ENCODE measurements at regions not wholly inside any gene's neighbourhood (a gene's known extent, or its start where the extent isn't known, plus 50 kb on each side); places are given as distances from the start of the nearest gene placed in this dataset.

DNA sequence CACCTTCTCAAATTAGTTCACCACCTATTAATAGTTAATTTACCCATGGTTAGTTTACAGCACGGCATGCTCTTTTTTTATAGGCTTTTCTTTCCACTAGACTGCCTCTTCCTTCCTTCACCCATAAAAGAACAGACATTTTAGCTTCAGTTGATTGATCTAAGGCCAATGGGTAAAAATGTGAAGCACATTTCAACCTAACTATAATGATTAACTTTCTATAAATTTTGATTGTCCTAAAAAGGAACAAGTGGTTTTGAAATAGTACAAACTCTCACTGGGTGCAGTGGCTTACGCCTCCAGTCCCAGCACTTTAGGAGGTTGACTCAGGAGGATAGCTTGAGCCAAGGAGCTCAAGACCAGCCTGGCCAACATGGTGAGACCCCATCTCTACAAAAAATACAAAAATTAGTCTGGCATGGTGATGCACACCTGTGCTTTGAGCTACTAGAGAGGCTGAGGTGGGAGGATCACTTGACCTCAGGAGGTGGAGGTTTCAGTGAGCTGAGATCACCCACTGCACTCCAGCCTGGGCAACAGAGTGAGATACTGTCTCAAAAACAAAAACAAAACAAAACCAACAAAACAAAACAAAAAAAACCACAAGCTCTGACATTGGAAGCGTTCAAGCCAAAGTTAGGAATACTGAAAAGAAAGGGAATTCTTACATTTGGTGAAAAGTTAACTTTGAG is 89.9 kb upstream of the FAT1 start:
- DNase-seq (ENCODE audit: low read depth): no peak
- TF ChIP-seq, protein P1, sequence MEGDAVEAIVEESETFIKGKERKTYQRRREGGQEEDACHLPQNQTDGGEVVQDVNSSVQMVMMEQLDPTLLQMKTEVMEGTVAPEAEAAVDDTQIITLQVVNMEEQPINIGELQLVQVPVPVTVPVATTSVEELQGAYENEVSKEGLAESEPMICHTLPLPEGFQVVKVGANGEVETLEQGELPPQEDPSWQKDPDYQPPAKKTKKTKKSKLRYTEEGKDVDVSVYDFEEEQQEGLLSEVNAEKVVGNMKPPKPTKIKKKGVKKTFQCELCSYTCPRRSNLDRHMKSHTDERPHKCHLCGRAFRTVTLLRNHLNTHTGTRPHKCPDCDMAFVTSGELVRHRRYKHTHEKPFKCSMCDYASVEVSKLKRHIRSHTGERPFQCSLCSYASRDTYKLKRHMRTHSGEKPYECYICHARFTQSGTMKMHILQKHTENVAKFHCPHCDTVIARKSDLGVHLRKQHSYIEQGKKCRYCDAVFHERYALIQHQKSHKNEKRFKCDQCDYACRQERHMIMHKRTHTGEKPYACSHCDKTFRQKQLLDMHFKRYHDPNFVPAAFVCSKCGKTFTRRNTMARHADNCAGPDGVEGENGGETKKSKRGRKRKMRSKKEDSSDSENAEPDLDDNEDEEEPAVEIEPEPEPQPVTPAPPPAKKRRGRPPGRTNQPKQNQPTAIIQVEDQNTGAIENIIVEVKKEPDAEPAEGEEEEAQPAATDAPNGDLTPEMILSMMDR (IDR thresholded peaks at IDR 0.05; ENCODE audit: insufficient read depth, low read length): no peak

DNA sequence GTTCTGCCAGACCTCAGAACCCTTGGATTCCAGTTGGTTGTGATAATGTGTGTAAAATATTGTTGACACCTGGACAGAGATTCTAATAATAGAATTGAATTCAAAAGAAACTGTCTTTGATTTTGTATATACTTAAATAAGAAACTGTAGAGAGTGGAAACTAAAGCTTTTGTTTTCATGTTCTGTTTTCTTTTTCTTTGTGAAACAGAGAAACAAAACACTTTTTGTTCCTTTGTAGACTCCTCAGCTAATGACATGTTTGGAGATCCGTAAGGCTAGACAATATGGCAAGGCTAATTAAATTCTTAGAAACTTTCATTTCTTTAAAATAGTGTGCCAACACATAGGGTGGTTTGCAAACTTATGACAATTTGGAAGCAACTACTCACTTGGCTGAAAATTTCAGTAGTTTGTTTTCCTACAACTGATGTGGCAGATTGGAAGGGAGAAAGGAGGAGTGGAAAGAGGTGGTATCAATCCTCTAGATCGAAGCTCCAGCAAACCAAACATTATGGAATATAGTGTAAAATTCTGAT is 90.9 kb upstream of the FAT1 start:
- DNase-seq (ENCODE audit: low read depth): no peak
- no peak overlapping the region for H3K4me3 ChIP-seq (ENCODE audit: low read depth, low read length)
- TF ChIP-seq, protein P1 (IDR thresholded peaks at IDR 0.05; ENCODE audit: insufficient read depth, low read length): no peak

More for the DNA sequence above, 89.9 kb upstream of the FAT1 start:
- no peak overlapping the region for H3K4me3 ChIP-seq (ENCODE audit: low read depth, low read length)

DNA sequence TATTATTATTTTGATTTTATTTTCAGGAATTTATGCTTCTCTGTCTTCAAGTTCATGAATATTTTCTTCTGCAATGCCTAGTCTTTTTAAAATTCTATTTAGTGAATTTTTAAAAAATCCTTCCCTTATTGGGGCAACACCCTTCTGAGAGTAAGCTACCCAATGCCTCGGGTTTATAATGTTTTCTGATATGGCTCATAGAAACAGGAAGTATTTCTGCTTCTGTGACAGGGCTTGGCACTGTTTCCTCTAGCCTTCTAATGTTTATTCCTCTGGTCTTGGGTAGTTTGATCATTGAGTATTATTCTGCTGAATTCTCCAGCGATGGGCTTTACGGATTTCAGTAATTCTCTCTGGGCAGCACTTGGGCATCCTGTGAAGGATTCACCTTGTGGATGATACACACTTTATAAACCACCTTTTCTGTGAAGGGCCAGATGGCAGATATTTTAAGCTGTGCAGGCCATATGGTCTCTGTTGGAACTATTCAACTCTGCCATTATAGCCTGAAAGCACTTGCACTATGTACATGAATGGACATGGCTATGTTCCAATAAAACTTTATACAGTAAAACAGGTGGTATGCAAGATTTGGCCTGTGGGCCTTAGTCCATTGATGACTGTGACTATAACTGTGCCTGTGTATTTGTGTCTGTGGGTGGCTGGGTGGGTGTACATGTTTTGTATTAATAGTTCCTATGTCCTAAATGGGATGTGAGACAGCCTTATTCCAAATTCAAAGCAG is 95.9 kb upstream of the FAT1 start:
- no peak overlapping the region for H3K4me3 ChIP-seq (ENCODE audit: low read depth, low read length)
- no peak for DNase-seq (ENCODE audit: low read depth)
- TF ChIP-seq, protein P1 (IDR thresholded peaks at IDR 0.05; ENCODE audit: insufficient read depth, low read length): no peak

DNA sequence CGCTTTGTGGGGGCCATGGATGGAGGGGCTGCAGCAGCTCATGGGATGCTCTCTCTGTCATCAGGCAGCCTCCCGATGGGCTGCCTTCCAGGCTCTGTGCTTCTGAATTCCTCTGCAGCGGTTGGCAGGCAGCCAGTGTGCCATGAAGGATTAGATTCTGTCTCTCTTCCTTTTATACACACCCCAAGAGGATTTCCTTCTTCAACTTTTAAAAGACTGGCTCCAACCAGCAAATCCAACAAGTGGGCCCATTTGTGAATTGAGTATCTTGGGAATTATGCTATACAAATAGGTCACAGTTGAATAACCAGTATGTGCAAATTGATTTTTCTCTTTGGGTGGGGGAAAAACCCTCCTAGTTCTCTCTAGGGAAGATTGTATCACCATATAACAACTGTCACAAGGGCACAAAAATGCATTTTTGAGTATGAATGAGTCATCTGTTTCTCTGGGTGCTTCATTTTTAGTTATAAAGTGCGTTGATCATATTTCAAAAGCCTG is 96.8 kb upstream of the FAT1 start:
- TF ChIP-seq, protein P1 (IDR thresholded peaks at IDR 0.05; ENCODE audit: insufficient read depth, low read length): no peak
- no peak overlapping the region for H3K4me3 ChIP-seq (ENCODE audit: low read depth, low read length)
- no peak for DNase-seq (ENCODE audit: low read depth)

GRCh38 chr4:186823989-186824388 is 100.3 kb upstream of the FAT1 start:
- H3K4me3 ChIP-seq (ENCODE audit: low read depth, low read length): no peak overlapping the region
- TF ChIP-seq, protein P1 (IDR thresholded peaks at IDR 0.05; ENCODE audit: insufficient read depth, low read length): no peak
- no peak for DNase-seq (ENCODE audit: low read depth)

DNA sequence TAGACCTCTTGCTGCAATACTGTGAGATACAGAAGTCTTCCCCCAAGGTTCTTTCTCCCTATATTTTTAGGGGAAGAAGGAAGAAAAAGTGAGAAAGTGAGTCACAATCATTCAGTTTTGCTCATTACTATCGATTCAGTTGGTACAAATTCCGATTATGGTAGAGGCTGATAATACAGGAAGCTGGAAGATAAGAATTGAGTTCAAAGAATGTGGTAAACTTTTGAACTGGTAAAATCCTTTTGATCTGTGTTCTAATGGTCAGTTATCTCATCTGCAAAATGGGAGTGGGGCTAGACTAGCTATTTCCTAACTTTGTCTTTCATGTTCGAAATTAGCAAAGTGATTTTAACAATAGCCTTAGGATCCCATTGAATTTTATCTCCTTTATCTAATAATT is 101.4 kb upstream of the FAT1 start:
- H3K4me3 ChIP-seq (ENCODE audit: low read depth, low read length): no peak overlapping the region
- TF ChIP-seq, protein P1 (IDR thresholded peaks at IDR 0.05; ENCODE audit: insufficient read depth, low read length): no peak
- DNase-seq (ENCODE audit: low read depth): no peak
